GM12892 (cell line): ENCODE measurements at regions not wholly inside any gene's neighbourhood (a gene's known extent, or its start where the extent isn't known, plus 50 kb on each side); places are given as distances from the start of the nearest gene placed in this dataset.
"Not testable (repeated sequence)": the region's sequence is repeated elsewhere in the genome, so short reads cannot be mapped to it uniquely, and the experiment has no call there.

ENCODE experiments used
- DNase-seq: peaks from one replicate; pipeline ENCODE4 v3.0.0; 2011; ENCODE audit not compliant: insufficient read length
- FAIRE-seq: peaks from 2 replicates; lab custom pipeline; 2011; peaks lifted over from hg19 to GRCh38; lab: Jason Lieb, UNC
- POLR2A ChIP-seq: IDR thresholded peaks from 2 replicates; pipeline ENCODE4 v1.6.1; 2011; ENCODE audit warnings: low read depth, low read length, control low read depth
- POLR2AphosphoS5 ChIP-seq: IDR thresholded peaks from 2 replicates; pipeline ENCODE4 v1.6.1; 2011; ENCODE audit warnings: low read depth, low read length, control low read depth
- TAF1 ChIP-seq: IDR thresholded peaks from 2 replicates; pipeline ENCODE4 v1.6.1; 2011; ENCODE audit warnings: low read depth, mild to moderate bottlenecking, control low read depth, low read length, borderline replicate concordance

- DNase-seq (no peak), FAIRE-seq (no peak)
- TF ChIP-seq POLR2A (no peak), TAF1 (no peak), POLR2AphosphoS5 (no peak)
Observed at GRCh38 chr15:59794229-59794886, 105.2 kb upstream of the BNIP2 start.

- TF ChIP-seq POLR2AphosphoS5 (no peak), TAF1 (no peak), POLR2A (no peak)
- DNase-seq: no peak
- FAIRE-seq: no peak
Observed at GRCh38 chr15:59792359-59792758, 103.2 kb upstream of the BNIP2 start.

GRCh38 chr15:59791755-59792154, 102.6 kb upstream of the BNIP2 start:
- no peak for FAIRE-seq
- DNase-seq: no peak
- no peak for TF ChIP-seq POLR2AphosphoS5
- TF ChIP-seq POLR2A: no peak
- TF ChIP-seq TAF1: no peak

- FAIRE-seq (no peak), DNase-seq (no peak)
- TF ChIP-seq POLR2AphosphoS5 (no peak), TAF1 (no peak)
Observed at GRCh38 chr15:59791079-59791478, 102.0 kb upstream of the BNIP2 start.

DNA sequence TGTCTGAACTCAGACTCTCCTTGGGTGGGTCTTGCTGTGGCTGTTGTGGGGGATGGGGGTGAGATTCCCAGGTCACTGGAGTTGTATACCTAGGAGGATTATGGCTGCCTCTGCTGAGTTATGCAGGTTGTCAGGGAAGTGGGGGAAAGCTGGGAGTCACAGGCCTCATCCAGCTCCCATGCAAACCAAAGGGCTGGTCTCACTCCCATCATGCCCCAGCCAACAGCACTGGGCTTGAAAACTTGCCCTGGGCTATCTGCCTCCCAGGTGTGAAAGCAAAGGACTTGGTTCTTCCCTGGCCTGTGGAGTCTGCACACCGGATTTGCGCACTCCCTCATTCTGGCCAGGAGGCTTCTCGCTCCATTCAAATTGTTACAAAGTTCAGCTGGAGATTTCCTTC, 97.3 kb upstream of the BNIP2 start:
- FAIRE-seq, DNase-seq: not testable (repeated sequence)

GRCh38 chr15:59785981-59786380, 96.9 kb upstream of the BNIP2 start:
- not testable (repeated sequence) for FAIRE-seq, DNase-seq

DNA sequence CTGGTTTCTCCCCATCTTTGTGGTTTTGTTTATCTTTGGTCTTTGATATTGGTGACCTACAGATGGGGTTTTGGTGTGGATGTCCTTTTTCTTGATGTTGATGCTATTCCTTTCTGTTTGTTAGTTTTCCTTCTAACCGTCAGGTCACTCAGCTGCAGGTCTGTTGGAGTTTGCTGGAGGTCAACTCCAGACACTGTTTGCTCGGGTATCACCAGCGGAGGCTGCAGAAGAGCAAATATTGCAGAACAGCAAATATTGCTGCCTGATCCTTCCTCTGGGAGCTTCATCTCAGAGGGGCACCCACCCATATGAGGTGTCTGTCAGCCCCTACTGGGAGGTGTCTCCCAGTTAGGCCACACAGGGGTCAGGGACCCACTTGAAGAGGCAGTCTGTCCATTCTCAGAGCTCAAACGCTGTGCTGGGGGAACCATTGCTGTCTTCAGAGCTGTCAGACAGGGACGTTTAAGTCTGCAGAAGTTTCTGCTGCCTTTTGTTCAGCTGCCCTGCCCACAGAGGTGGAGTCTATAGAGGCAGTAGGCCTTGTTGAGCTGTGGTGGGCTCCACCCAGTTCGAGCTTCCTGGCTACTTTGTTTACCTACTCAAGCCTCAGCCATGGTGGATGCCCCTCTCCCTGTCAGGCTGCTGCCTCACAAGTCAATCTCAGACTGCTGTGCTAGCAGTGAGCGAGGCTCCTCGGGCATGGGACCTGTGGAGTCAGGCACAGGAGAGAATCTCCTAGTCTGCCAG, 94.8 kb upstream of the BNIP2 start:
- FAIRE-seq, DNase-seq: not testable (repeated sequence)

GRCh38 chr15:59779110-59779509, 90.0 kb upstream of the BNIP2 start:
- no peak for TF ChIP-seq POLR2AphosphoS5
- TF ChIP-seq POLR2A: no peak
- no peak for TF ChIP-seq TAF1
- no peak for FAIRE-seq
- no peak for DNase-seq

- FAIRE-seq (no peak), DNase-seq (no peak)
- TF ChIP-seq TAF1: no peak
- TF ChIP-seq POLR2A: no peak
- no peak for TF ChIP-seq POLR2AphosphoS5
Observed at GRCh38 chr15:59764775-59765174, 75.7 kb upstream of the BNIP2 start.

DNA sequence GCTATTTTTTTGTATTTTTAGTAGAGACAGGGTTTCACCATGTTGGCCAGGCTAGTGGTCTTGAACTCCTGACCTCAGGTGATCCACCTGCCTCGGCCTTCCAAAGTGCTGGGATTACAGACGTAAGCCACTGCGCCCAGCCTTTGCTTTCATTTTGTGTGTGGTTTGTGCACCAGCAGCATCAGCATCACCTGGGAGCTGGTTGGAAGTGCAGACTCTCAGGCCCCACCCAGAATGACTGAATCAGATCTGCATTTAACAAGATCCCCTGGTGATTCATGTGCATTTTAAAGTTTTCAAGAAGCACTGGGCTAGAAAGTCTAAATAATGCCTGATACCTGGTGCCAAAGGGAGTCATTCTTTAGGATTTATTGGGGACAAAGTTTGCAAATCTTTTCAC, 73.4 kb upstream of the BNIP2 start:
- DNase-seq (no peak), FAIRE-seq (no peak)
- no peak for TF ChIP-seq TAF1
- TF ChIP-seq POLR2AphosphoS5: no peak
- no peak for TF ChIP-seq POLR2A

DNA sequence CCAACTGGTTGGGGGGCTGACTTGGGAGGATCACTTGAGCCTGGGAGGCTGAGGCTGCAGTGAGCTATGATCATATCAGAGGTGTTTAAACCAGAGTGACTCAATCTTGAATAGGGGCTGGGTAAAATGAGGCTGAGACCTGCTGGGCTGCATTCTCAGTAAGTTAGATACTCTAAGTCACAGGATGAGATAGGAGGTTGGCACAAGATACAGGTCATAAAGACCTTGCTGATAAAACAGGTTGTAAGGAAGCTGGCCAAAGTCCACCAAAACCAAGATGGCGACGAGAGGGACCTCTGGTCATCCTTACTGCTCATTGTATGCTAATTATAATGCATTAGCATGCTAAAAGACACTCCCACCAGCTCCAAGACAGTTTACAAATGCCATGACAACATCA, 71.1 kb upstream of the BNIP2 start:
- not testable (repeated sequence) for DNase-seq
- peak; percentile 27 for FAIRE-seq

DNA sequence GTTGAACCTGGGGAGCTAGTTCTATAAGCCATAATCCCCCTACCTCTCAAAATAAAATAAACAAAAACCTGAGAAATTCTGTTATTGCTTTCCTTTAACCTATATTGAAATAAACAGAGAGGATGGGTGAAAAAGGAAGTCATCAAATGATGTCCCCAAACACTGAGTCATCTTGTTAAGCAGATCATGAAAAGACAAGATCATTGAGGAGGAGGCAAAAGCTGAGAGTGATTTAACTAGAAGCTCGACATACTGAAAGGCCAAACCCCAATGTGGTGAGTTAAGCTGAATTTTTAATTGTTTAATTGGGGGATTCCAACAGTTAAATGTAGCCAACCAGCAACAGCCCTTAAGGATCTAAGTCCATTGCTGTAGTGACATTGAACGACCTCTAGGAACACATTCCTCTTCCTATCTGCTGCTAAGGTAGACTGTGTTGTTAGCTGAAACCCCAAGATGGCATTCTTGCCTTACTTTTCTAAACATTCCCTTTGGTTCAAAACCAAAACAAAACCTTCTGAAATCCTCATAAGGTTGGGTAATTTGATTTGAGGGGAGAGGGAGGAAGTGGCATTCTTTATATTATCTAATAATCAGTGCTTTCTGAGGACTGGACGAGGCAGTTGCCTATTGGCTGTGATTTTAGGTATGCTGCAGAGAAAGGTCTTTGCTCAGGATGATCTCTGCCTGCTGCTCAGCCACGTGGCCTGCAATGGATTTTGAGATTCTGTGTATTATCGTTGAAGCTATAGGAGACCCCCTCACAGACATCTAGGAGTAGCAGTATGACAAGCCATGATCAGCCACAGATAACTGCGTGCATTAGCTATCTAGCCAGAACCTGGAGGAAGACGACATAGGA, 62.7 kb upstream of the BNIP2 start:
- FAIRE-seq: no peak
- no peak for DNase-seq
- no peak for TF ChIP-seq POLR2AphosphoS5
- no peak for TF ChIP-seq TAF1
- TF ChIP-seq POLR2A: no peak

GRCh38 chr15:59746777-59747176, 57.7 kb upstream of the BNIP2 start:
- DNase-seq (no peak), FAIRE-seq (no peak)
- no peak for TF ChIP-seq POLR2A
- TF ChIP-seq POLR2AphosphoS5: no peak
- TF ChIP-seq TAF1: no peak
